ENCODE measurements at regions not wholly inside any gene's neighbourhood (a gene's known extent, or its start where the extent isn't known, plus 50 kb on each side); places are given as distances from the start of the nearest gene placed in this dataset.

DNA sequence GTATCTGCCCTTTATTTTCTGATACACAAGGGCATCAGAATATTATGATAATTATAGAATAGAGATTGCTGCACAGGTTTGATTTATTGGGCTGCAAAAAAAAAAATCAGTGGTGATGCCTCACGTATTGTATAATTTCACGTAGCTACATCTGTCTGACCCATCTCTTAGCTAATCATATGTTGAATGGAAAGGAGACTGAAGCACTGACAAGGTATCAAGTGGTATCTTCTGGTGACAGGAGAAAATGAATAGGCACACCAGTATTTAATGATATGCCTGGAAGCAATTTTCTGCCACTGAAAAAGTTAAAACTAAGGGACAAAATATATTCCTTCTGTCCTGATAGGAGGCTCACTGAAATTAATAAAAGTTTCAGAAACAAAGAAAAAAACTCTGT lies 837.2 kb upstream of the FBXO33 start:
- H3K9me3 Mint-ChIP-seq: peaks cover 10% of the 10 kb centered on the region
- Histone ChIP-seq H3K4me1 (ENCODE audit: control insufficient read depth, insufficient read depth, low read length) (no peaks in the 10 kb centered on the region), H3K27me3 (ENCODE audit: control insufficient read depth, insufficient read depth, low read length, poor library complexity, severe bottlenecking) (no peaks in the 10 kb centered on the region), H3K9me3 (ENCODE audit: control insufficient read depth, low read length) (no peaks in the 10 kb centered on the region), H3K4me3 (ENCODE audit: low read length) (no peak overlapping the region), H3K36me3 (ENCODE audit: control insufficient read depth, insufficient read depth, low read length) (no peaks in the 10 kb centered on the region), H3K9ac (ENCODE audit: extremely low read depth, low read length, poor library complexity, severe bottlenecking) (no peak overlapping the region), H3K27ac (ENCODE audit: low read depth, low read length) (no peak overlapping the region)
- H3K36me3 Mint-ChIP-seq (ENCODE audit: low read depth): no peaks in the 10 kb centered on the region
- H3K27ac Mint-ChIP-seq: no peak overlapping the region
- H3K4me1 Mint-ChIP-seq: no peaks in the 10 kb centered on the region
- WGBS, 2 experiments (ENCODE audit: insufficient coverage in 1 of 2, insufficient read length in 1 of 2): 100% methylated on average over 2 of the region's 2 CpGs
- TF ChIP-seq, protein P1, sequence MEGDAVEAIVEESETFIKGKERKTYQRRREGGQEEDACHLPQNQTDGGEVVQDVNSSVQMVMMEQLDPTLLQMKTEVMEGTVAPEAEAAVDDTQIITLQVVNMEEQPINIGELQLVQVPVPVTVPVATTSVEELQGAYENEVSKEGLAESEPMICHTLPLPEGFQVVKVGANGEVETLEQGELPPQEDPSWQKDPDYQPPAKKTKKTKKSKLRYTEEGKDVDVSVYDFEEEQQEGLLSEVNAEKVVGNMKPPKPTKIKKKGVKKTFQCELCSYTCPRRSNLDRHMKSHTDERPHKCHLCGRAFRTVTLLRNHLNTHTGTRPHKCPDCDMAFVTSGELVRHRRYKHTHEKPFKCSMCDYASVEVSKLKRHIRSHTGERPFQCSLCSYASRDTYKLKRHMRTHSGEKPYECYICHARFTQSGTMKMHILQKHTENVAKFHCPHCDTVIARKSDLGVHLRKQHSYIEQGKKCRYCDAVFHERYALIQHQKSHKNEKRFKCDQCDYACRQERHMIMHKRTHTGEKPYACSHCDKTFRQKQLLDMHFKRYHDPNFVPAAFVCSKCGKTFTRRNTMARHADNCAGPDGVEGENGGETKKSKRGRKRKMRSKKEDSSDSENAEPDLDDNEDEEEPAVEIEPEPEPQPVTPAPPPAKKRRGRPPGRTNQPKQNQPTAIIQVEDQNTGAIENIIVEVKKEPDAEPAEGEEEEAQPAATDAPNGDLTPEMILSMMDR (conservative IDR thresholded peaks at IDR 0.05): no peak
- no peaks in the 10 kb centered on the region for H3K27me3 Mint-ChIP-seq (ENCODE audit: insufficient read depth)
- no peak overlapping the region for H3K4me3 Mint-ChIP-seq
- no peak for DNase-seq

GRCh38 chr14:40268236-40268635 lies 836.0 kb upstream of the FBXO33 start:
- Mint-ChIP-seq H3K4me3 (no peak overlapping the region), H3K27ac (no peak overlapping the region), H3K27me3 (ENCODE audit: insufficient read depth) (no peaks in the 10 kb centered on the region), H3K4me1 (no peaks in the 10 kb centered on the region), H3K9me3 (no peaks in the 10 kb centered on the region), H3K36me3 (ENCODE audit: low read depth) (no peaks in the 10 kb centered on the region)
- no peaks in the 10 kb centered on the region for H3K4me1 ChIP-seq (ENCODE audit: control insufficient read depth, insufficient read depth, low read length)
- DNase-seq: no peak
- no peak overlapping the region for H3K27ac ChIP-seq (ENCODE audit: low read depth, low read length)
- H3K4me3 ChIP-seq (ENCODE audit: low read length): no peak overlapping the region
- no peaks in the 10 kb centered on the region for H3K27me3 ChIP-seq (ENCODE audit: control insufficient read depth, insufficient read depth, low read length, poor library complexity, severe bottlenecking)
- H3K36me3 ChIP-seq (ENCODE audit: control insufficient read depth, insufficient read depth, low read length): no peaks in the 10 kb centered on the region
- no peak overlapping the region for H3K9ac ChIP-seq (ENCODE audit: extremely low read depth, low read length, poor library complexity, severe bottlenecking)
- 86 to 89% methylated on average over 1 to 2 of the region's 2 CpGs for WGBS, 2 experiments (ENCODE audit: insufficient coverage in 1 of 2, insufficient read length in 1 of 2)
- no peaks in the 10 kb centered on the region for H3K9me3 ChIP-seq (ENCODE audit: control insufficient read depth, low read length)
- TF ChIP-seq, protein P1 (conservative IDR thresholded peaks at IDR 0.05): no peak

- Histone ChIP-seq H3K4me3 (ENCODE audit: low read length) (no peak overlapping the region), H3K27me3 (ENCODE audit: control insufficient read depth, insufficient read depth, low read length, poor library complexity, severe bottlenecking) (no peaks in the 10 kb centered on the region), H3K9ac (ENCODE audit: extremely low read depth, low read length, poor library complexity, severe bottlenecking) (no peak overlapping the region), H3K9me3 (ENCODE audit: control insufficient read depth, low read length) (no peaks in the 10 kb centered on the region), H3K36me3 (ENCODE audit: control insufficient read depth, insufficient read depth, low read length) (no peaks in the 10 kb centered on the region), H3K4me1 (ENCODE audit: control insufficient read depth, insufficient read depth, low read length) (no peaks in the 10 kb centered on the region), H3K27ac (ENCODE audit: low read depth, low read length) (no peak overlapping the region)
- DNase-seq: no peak
- Mint-ChIP-seq H3K36me3 (ENCODE audit: low read depth) (no peaks in the 10 kb centered on the region), H3K4me1 (no peaks in the 10 kb centered on the region), H3K27me3 (ENCODE audit: insufficient read depth) (no peaks in the 10 kb centered on the region), H3K27ac (no peak overlapping the region), H3K9me3 (no peaks in the 10 kb centered on the region), H3K4me3 (no peak overlapping the region)
- TF ChIP-seq, protein P1 (conservative IDR thresholded peaks at IDR 0.05): no peak
- WGBS, 2 experiments (ENCODE audit: insufficient coverage in 1 of 2, insufficient read length in 1 of 2): 95% methylated on average over 1 of the region's 1 CpG; no CpG with 5 or more reads in 1 of the 2 experiments
Observed at GRCh38 chr14:40265096-40265495, 832.9 kb upstream of the FBXO33 start.
